Endodermal cell (in vitro differentiated cells): ENCODE measurements at regions not wholly inside any gene's neighbourhood (a gene's known extent, or its start where the extent isn't known, plus 50 kb on each side); places are given as distances from the start of the nearest gene placed in this dataset.
A peak's percentile ranks its signal among the peaks of the same experiment; 100 is the strongest.

Experiments
- DNase-seq: peaks from one replicate; pipeline ENCODE4 v3.0.0-alpha.2; 2017
- H3K27ac ChIP-seq: 2 replicates; pipeline ENCODE4 v1.5.1; 2013; ENCODE audit warnings: mild to moderate bottlenecking, low read depth, low read length, moderate library complexity
- H3K27me3 ChIP-seq: 2 replicates; pipeline ENCODE4 v1.6.1; 2013; ENCODE audit warnings: mild to moderate bottlenecking, low read length, moderate library complexity; ENCODE audit not compliant: insufficient read depth, control insufficient read depth, poor library complexity, severe bottlenecking
- H3K36me3 ChIP-seq: 2 replicates; pipeline ENCODE4 v1.7.0; 2013; ENCODE audit warnings: mild to moderate bottlenecking, low read length, moderate library complexity; ENCODE audit not compliant: control insufficient read depth, insufficient read depth
- H3K4me1 ChIP-seq: one replicate; pipeline ENCODE4 v1.7.0; 2013; ENCODE audit warnings: low read length; ENCODE audit not compliant: control insufficient read depth, insufficient read depth
- H3K4me3 ChIP-seq: 2 replicates; pipeline ENCODE4 v1.5.1; 2013; ENCODE audit warnings: mild to moderate bottlenecking, low read length, moderate library complexity
- H3K9ac ChIP-seq: 2 replicates; pipeline ENCODE4 v1.6.1; 2013; ENCODE audit warnings: mild to moderate bottlenecking, low read length, moderate library complexity; ENCODE audit not compliant: poor library complexity, severe bottlenecking; ENCODE audit errors: extremely low read depth
- H3K9me3 ChIP-seq: 2 replicates; pipeline ENCODE4 v1.6.1; 2013; ENCODE audit warnings: mild to moderate bottlenecking, low read length, moderate library complexity; ENCODE audit not compliant: control insufficient read depth
- H3K27ac Mint-ChIP-seq: 2 replicates; pipeline ENCODE4 v1.8.0; 2020; ENCODE audit warnings: mixed read lengths
- H3K27me3 Mint-ChIP-seq: 2 replicates; pipeline ENCODE4 v1.8.0; 2021; ENCODE audit warnings: mild to moderate bottlenecking, mixed read lengths; ENCODE audit not compliant: insufficient read depth
- H3K36me3 Mint-ChIP-seq: 2 replicates; pipeline ENCODE4 v1.8.0; 2020; ENCODE audit warnings: low read depth, mixed read lengths
- H3K4me1 Mint-ChIP-seq: 2 replicates; pipeline ENCODE4 v1.8.0; 2020; ENCODE audit warnings: mixed read lengths
- H3K4me3 Mint-ChIP-seq: 2 replicates; pipeline ENCODE4 v1.8.0; 2020; ENCODE audit warnings: mild to moderate bottlenecking, moderate library complexity, mixed read lengths
- H3K9me3 Mint-ChIP-seq: 2 replicates; pipeline ENCODE4 v1.8.0; 2020; ENCODE audit warnings: mild to moderate bottlenecking, mixed read lengths
- WGBS, 2 experiments: methylation state at CpG; one replicate each; pipeline versions ENCODE4 v1.1.5 to v1.1.7; 2013; ENCODE audit warnings: missing lambda C conversion rate in 2 of 2, mixed read lengths in 1 of 2; ENCODE audit not compliant: insufficient coverage in 1 of 2, insufficient read length in 1 of 2; 5-methylcytosine and 5-hydroxymethylcytosine counted together
- TF ChIP-seq, protein P1 (sequence below): fragments of 200-600 bp; sonication (generic); conservative IDR thresholded peaks from 2 replicates; pipeline ENCODE4 v1.5.0; 2021; ENCODE audit warnings: antibody characterized with exemption, mild to moderate bottlenecking

DNA sequence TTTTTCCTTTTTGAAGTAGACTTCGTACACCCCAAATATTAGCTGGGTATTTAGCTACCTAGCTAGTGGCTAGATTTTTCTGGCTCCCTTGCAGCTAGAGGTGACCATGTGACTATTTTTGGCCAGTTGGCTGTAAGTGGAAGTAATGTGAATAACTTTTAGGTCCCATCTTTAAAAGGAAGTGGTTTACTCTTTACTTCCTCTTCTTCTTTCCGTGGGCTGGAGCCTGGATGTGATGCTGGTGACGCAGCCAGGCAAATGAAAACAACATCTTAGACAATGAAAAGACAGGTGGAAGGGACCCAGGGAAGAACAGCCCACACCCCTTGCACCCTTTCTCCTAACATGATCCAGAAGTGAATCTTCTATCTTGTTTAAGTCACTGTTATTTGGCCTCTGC lies 245.5 kb downstream of the ATP23 start:
- H3K4me3 Mint-ChIP-seq: no peak overlapping the region
- H3K27me3 Mint-ChIP-seq: peaks cover 2% of the 10 kb centered on the region
- TF ChIP-seq, protein P1, sequence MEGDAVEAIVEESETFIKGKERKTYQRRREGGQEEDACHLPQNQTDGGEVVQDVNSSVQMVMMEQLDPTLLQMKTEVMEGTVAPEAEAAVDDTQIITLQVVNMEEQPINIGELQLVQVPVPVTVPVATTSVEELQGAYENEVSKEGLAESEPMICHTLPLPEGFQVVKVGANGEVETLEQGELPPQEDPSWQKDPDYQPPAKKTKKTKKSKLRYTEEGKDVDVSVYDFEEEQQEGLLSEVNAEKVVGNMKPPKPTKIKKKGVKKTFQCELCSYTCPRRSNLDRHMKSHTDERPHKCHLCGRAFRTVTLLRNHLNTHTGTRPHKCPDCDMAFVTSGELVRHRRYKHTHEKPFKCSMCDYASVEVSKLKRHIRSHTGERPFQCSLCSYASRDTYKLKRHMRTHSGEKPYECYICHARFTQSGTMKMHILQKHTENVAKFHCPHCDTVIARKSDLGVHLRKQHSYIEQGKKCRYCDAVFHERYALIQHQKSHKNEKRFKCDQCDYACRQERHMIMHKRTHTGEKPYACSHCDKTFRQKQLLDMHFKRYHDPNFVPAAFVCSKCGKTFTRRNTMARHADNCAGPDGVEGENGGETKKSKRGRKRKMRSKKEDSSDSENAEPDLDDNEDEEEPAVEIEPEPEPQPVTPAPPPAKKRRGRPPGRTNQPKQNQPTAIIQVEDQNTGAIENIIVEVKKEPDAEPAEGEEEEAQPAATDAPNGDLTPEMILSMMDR: no peak
- Histone ChIP-seq H3K4me1 (peaks cover 7% of the 10 kb centered on the region), H3K27ac (no peak overlapping the region), H3K4me3 (peak overlapping the region; percentile 49), H3K9me3 (peaks cover 16% of the 10 kb centered on the region), H3K27me3 (no peaks in the 10 kb centered on the region), H3K36me3 (no peaks in the 10 kb centered on the region), H3K9ac (no peak overlapping the region)
- DNase-seq: no peak
- H3K4me1 Mint-ChIP-seq: peaks cover 17% of the 10 kb centered on the region
- peaks cover 2% of the 10 kb centered on the region for H3K36me3 Mint-ChIP-seq
- WGBS, 2 experiments: 97 to 100% methylated on average over 1 to 3 of the region's 3 CpGs
- peaks cover 19% of the 10 kb centered on the region for H3K9me3 Mint-ChIP-seq
- H3K27ac Mint-ChIP-seq: no peak overlapping the region

DNA sequence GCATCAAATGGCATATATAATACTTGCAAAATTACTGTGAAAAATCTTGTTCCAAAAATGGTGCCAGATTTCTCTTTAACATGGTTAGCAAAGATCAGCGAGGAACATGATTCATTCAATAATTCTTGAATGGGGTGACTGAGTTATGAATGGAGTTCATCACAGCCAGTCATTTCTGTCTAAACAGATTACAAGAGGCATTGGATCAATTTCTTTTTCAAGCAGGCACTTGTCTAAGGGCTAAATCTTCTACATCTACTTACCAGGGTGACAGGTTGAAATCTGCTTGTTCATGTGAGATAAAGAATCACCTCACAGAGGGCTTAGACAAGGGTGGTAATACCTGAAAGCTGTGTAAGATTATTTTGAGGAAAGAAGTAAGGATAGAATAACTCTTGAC lies 247.7 kb downstream of the ATP23 start:
- DNase-seq: no peak
- Histone ChIP-seq H3K4me1 (peaks cover 7% of the 10 kb centered on the region), H3K36me3 (no peaks in the 10 kb centered on the region), H3K9ac (no peak overlapping the region), H3K27ac (no peak overlapping the region), H3K27me3 (no peaks in the 10 kb centered on the region), H3K9me3 (peaks cover 16% of the 10 kb centered on the region), H3K4me3 (peak overlapping the region; percentile 10)
- H3K36me3 Mint-ChIP-seq: peaks cover 2% of the 10 kb centered on the region
- no peak overlapping the region for H3K27ac Mint-ChIP-seq
- peaks cover 26% of the 10 kb centered on the region for H3K9me3 Mint-ChIP-seq
- no peak overlapping the region for H3K4me3 Mint-ChIP-seq
- TF ChIP-seq, protein P1: no peak
- no peaks in the 10 kb centered on the region for H3K27me3 Mint-ChIP-seq
- peaks cover 17% of the 10 kb centered on the region for H3K4me1 Mint-ChIP-seq
- 100% methylated on average over 1 of the region's 1 CpG; no CpG with 5 or more reads in 1 of the 2 experiments for WGBS, 2 experiments

DNA sequence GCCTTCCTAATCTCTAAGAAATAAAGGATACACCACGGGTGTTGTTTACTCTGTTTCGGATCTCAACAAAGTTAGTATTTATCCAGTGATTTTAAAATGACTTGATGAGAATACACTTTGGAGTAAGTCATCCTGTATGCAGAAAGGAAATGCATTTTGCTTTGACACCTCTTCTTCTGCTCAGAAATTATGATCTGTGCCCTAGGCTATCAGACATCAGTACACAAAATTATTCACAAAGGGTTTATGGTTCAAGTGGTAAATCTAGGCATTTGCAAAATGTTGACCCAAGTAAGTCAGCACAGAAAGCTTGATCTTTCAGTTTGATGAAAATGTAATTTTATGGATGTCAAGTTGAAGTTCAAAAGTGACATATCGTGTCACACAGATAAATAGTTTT lies 248.5 kb downstream of the ATP23 start:
- H3K27me3 Mint-ChIP-seq: no peaks in the 10 kb centered on the region
- 93 to 94% methylated on average over 2 to 3 of the region's 3 CpGs for WGBS, 2 experiments

More for the DNA sequence above, 248.5 kb downstream of the ATP23 start:
- H3K27ac ChIP-seq: no peak overlapping the region
- no peaks in the 10 kb centered on the region for H3K36me3 ChIP-seq
- H3K27ac Mint-ChIP-seq: no peak overlapping the region
- peaks cover 20% of the 10 kb centered on the region for H3K9me3 ChIP-seq
- peaks cover 32% of the 10 kb centered on the region for H3K9me3 Mint-ChIP-seq
- H3K4me1 ChIP-seq: peaks cover 7% of the 10 kb centered on the region
- H3K27me3 ChIP-seq: no peaks in the 10 kb centered on the region
- H3K4me3 ChIP-seq: no peak overlapping the region
- no peak overlapping the region for H3K9ac ChIP-seq
- no peak overlapping the region for H3K4me3 Mint-ChIP-seq
- TF ChIP-seq, protein P1: no peak
- peaks cover 17% of the 10 kb centered on the region for H3K4me1 Mint-ChIP-seq
- H3K36me3 Mint-ChIP-seq: peaks cover 2% of the 10 kb centered on the region
- DNase-seq: no peak
